Esophagus muscularis mucosa (tissue), 3 donors: ENCODE measurements at regions not wholly inside any gene's neighbourhood (a gene's known extent, or its start where the extent isn't known, plus 50 kb on each side); places are given as distances from the start of the nearest gene placed in this dataset.

Experiments
- EP300 ChIP-seq: sonication (generic); formaldehyde crosslinking; IDR thresholded peaks from one replicate; pipeline ENCODE4 v1.6.1; 2017; ENCODE audit warnings: antibody characterized with exemption
- TF ChIP-seq, protein P1 (sequence below), 3 experiments: fragments of 200-600 bp in 2 of 3; fragments of 450-650 bp in 1 of 3; sonication (generic) in 2 of 3; IDR thresholded peaks; one replicate each; pipeline ENCODE4 v1.5.1; 2017 to 2019; ENCODE audit warnings: antibody characterized with exemption in 3 of 3, mild to moderate bottlenecking in 2 of 3, moderate library complexity in 1 of 3

DNA sequence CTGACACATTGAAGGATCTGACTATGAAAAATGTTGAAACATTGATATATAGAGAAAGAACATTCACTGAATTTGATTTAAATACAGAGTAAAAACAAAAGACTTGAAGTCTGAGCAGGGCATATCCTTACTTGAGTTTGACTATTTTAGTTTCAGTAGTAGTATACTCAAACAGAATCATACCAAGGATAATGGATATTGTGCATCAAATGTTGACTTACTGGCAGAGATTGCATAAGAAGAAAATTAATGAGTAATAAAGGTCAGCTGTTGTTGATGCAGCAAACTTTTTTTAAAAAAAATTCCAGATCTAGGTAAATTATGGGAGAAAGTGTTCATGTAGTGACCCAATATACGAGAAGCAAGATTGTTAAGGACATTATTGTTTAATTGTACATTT, 94.5 kb upstream of the APOOL start:
- no peak for TF ChIP-seq EP300
- TF ChIP-seq, protein P1, sequence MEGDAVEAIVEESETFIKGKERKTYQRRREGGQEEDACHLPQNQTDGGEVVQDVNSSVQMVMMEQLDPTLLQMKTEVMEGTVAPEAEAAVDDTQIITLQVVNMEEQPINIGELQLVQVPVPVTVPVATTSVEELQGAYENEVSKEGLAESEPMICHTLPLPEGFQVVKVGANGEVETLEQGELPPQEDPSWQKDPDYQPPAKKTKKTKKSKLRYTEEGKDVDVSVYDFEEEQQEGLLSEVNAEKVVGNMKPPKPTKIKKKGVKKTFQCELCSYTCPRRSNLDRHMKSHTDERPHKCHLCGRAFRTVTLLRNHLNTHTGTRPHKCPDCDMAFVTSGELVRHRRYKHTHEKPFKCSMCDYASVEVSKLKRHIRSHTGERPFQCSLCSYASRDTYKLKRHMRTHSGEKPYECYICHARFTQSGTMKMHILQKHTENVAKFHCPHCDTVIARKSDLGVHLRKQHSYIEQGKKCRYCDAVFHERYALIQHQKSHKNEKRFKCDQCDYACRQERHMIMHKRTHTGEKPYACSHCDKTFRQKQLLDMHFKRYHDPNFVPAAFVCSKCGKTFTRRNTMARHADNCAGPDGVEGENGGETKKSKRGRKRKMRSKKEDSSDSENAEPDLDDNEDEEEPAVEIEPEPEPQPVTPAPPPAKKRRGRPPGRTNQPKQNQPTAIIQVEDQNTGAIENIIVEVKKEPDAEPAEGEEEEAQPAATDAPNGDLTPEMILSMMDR (IDR thresholded peaks at IDR 0.05) = no peak
